GM19455 (cell line): ENCODE measurements at regions not wholly inside any gene's neighbourhood (a gene's known extent, or its start where the extent isn't known, plus 50 kb on each side); places are given as distances from the start of the nearest gene placed in this dataset.
"Not testable (repeated sequence)": the region's sequence is repeated elsewhere in the genome, so short reads cannot be mapped to it uniquely, and the experiment has no call there.

Experiments
- ATAC-seq: cut with Tn5 transposase; IDR thresholded peaks from one replicate; pipeline ENCODE4 v1.9.1; 2021; ENCODE audit not compliant: unreplicated experiment

GRCh38 chr15:20020588-20020987 lies 521.0 kb downstream of the GOLGA6L6 start:
- not testable (repeated sequence) for ATAC-seq

- not testable (repeated sequence) for ATAC-seq
Observed at GRCh38 chr15:20019758-20020157, 521.8 kb downstream of the GOLGA6L6 start.

GRCh38 chr15:20017581-20017980 lies 524.0 kb downstream of the GOLGA6L6 start:
- ATAC-seq = not testable (repeated sequence)

GRCh38 chr15:20016941-20017340 lies 524.7 kb downstream of the GOLGA6L6 start:
- not testable (repeated sequence) for ATAC-seq

GRCh38 chr15:20012837-20013236 lies 528.8 kb downstream of the GOLGA6L6 start:
- ATAC-seq = not testable (repeated sequence)

- ATAC-seq = not testable (repeated sequence)
Observed at GRCh38 chr15:20010759-20011158, 530.8 kb downstream of the GOLGA6L6 start.

GRCh38 chr15:20009619-20010018 lies 532.0 kb downstream of the GOLGA6L6 start:
- ATAC-seq = not testable (repeated sequence)

GRCh38 chr15:20007338-20007737 lies 534.3 kb downstream of the GOLGA6L6 start:
- ATAC-seq = not testable (repeated sequence)

GRCh38 chr15:20003471-20003870 lies 538.1 kb downstream of the GOLGA6L6 start:
- not testable (repeated sequence) for ATAC-seq

GRCh38 chr15:20002560-20002959 lies 539.0 kb downstream of the GOLGA6L6 start:
- ATAC-seq = not testable (repeated sequence)

- not testable (repeated sequence) for ATAC-seq
Observed at GRCh38 chr15:19996574-19997194, 544.9 kb downstream of the GOLGA6L6 start.

- ATAC-seq = not testable (repeated sequence)
Observed at GRCh38 chr15:19995296-19995695, 546.3 kb downstream of the GOLGA6L6 start.

- no peak for ATAC-seq
Observed at GRCh38 chr15:19992428-19992827, 549.2 kb downstream of the GOLGA6L6 start.

- no peak for ATAC-seq
Observed at GRCh38 chr15:19988094-19988660, 553.4 kb downstream of the GOLGA6L6 start.

GRCh38 chr15:19987389-19988048 lies 554.1 kb downstream of the GOLGA6L6 start:
- ATAC-seq = no peak

- no peak for ATAC-seq
Observed at GRCh38 chr15:19984101-19984500, 557.5 kb downstream of the GOLGA6L6 start.

GRCh38 chr15:19974998-19975397 lies 566.6 kb downstream of the GOLGA6L6 start:
- no peak for ATAC-seq

GRCh38 chr15:19973718-19974117 lies 567.9 kb downstream of the GOLGA6L6 start:
- no peak for ATAC-seq

GRCh38 chr15:19972582-19972981 lies 569.0 kb downstream of the GOLGA6L6 start:
- not testable (repeated sequence) for ATAC-seq

GRCh38 chr15:19965574-19965973 lies 576.0 kb downstream of the GOLGA6L6 start:
- not testable (repeated sequence) for ATAC-seq

- ATAC-seq = not testable (repeated sequence)
Observed at GRCh38 chr15:19964480-19964879, 577.1 kb downstream of the GOLGA6L6 start.
